ENCODE measurements at regions not wholly inside any gene's neighbourhood (a gene's known extent, or its start where the extent isn't known, plus 50 kb on each side); places are given as distances from the start of the nearest gene placed in this dataset.

DNA sequence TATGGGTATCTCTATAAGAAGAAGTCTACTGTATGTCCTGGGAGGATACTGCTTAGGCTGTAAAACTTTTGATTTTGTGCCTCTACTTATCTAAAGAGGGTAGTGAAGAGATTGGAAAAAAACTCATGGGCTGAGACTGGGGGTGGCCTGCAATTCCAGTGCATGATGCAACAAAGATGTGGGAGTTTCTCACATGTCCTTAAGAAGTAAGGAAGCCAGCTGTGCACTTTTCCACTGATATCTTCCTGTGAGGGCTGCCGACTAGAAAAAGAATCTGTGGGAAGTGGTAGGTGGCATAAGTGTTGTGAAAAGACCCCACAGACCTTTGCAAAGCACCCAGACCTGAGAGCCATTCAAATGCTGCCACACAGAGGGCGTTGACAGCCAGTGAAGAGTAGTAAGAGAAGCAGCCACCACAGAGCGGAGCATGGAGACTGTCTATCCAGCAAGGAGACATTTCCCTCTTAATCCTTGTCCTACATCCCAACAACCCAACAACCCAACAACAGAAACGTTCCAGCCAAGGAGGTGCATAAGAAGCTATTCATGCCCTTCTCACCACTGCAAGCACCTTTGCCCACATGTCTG, 65.1 kb downstream of the PFDN4 start:
- no peak for DNase-seq

GRCh38 chr20:54275359-54276111, 67.6 kb downstream of the PFDN4 start:
- DNase-seq: no peak

DNA sequence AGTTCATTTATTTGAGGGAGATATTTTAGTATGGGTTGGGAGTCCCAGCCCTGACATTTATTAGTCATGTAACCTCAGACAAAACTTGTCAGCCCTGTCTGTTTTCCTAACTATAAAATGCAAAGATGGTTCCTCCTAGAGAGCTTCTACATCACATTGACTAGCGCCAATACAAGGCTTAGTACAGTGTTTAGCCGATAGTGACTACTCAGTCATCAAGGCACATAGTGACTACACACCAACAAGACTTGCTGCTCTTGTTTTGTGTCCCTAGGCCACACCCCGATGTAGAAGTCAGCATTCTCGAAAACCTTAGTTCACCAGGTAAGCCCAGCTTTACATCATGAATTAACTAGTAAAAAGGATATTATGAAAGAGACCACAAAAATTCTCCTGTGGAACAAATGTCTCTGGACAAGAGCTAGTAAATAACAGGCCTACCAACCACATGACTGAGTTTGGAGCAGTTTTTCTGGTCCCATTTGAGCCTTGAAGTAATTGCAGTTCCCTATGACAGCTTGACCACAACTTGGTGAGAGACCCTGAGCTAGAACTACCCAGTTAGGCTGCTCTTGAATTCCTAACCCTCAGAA, 68.8 kb downstream of the PFDN4 start:
- no peak for DNase-seq

DNA sequence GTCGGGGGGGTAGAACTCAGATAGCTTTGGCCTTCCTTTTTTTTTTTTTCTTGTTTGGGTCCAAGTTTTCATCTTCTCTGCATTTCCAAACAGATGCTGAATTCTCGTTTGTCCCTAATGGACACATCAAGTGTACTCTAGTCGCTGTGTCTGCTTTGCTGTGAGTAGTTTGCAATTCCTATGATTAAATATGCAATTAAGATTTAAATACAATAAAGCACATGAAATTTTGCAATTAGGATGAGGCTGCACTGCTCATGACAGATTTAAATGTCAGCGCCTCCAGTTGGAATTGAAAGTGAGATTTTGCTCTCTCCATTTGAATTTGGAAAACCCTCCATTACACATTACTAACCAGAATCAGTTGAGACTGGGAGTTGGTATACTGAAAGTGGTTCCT, 70.4 kb downstream of the PFDN4 start:
- DNase-seq: no peak

DNA sequence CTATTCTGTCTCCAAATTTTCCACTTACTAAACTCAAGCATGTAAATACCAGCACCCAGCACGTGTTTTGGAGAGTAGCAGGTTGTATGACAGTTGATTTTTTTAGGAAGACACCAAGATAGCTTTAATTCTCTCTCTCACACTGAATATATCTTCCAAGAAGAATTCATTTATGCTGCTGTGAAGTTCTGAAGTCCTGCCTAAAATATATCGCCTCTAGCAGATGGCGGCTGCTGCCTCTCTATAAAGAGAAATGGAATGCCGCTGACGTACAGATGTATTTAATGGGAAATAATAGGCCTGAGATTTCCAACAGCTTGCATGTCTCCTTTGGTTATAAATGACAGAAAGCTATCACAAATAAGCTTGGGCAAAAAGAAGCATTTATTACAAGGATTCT, 74.7 kb downstream of the PFDN4 start:
- no peak for DNase-seq

GRCh38 chr20:54283253-54283652, 75.4 kb downstream of the PFDN4 start:
- no peak for DNase-seq

DNA sequence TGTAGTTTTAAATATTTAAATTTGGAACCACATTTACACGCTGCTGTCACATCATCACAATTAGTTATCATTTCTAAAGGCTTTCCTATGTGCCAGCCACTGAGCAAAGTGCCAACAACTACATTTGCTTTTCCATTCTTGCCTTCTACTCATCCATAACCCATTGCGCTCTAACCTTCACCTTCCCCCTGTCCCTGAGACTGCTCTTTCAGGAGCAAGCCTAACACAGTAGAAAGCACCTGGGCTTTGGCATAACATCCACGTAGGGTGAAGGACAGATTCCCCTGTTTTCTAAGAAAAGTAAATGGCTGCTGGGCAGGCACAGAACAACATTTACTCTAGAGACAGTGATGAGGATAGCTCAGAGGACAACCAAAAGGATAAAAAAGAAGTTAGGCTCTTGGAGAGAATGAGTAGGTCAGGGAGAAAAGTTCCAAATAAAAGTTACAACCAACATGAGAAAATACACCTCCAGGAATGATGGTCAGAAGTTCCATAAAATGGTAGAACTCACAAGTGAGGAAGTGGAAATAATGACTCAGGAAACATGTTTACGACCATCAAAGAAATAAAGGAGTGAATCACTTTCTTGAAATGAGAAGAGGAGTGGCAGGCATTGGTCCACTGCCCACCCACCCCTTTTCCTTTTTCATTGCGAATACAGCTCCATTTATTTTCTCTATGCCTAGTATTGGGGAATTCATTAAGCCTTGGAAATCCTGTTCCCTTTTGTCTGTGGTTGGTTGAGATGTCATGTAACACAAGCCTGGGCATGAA, 77.2 kb downstream of the PFDN4 start:
- no peak for DNase-seq

- DNase-seq: no peak
Observed at GRCh38 chr20:54290636-54291035, 82.7 kb downstream of the PFDN4 start.

DNA sequence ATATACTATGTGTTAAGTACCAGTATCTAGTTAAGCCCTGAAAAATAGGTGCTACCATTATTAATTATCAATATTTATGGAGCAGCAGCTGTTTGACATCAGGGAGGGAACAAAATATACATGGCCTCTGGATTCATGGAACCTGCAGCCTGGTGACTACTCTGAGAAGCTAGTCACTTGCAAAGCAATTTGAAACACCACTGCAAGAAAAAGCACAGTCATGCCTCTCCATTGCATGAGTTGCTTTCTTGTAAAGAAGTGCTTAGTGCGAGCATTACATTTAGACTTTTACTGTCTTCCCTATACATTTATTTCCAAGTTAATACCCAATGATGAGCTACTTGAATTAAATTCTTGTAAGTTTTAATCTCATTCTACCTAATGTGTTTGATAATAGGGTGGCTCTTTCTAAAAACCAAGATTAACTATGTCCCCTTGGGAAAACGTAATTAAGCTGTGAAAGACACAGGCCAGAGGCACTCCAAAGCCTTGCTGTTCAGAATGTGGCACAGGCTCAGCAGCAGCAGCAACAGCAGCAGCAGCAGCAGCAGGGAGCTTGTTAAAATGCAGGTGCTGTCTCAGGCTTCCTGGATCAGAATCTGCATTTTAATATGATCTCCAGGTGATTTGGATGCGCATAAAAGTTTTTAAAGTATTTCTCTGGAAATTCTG, 83.6 kb downstream of the PFDN4 start:
- no peak for DNase-seq

DNA sequence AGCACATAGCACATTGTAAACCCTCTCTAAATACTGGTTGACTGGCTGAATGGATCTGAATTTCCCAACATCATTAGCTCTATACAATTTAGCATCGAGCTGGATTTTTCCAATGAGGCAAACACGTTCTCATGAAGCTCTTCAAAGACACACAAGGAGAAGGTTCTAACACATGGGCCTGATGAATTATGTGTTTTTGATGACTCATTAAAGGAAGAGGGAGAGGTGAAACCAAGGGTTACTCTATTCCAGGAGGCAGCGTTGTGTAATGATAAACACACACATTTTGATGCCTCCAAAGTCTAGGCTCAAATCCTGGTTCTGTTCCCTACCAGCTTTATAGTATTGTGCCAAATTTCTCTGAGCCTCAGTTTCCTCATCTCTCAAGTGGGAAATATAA, 84.3 kb downstream of the PFDN4 start:
- DNase-seq: no peak

DNA sequence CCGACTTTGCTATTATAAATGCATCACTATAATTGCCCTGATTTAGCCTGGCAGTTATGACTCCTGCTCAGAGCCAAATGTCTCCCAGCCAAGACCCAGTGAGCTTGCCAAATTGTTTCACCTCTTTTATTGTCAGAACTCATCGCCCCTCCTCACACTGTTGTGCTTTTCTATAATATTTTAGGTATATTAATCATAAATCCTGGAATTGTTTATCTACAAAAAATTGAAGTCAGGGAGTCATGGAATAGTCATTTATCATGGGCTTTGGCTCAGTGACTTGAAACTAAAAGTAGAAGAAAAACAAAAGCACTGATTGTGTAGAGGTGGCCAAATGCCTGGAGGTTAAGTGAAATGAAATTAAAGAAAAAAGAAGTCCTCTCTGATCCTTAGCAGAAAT, 85.6 kb downstream of the PFDN4 start:
- DNase-seq: peak; percentile 7 to 9

DNA sequence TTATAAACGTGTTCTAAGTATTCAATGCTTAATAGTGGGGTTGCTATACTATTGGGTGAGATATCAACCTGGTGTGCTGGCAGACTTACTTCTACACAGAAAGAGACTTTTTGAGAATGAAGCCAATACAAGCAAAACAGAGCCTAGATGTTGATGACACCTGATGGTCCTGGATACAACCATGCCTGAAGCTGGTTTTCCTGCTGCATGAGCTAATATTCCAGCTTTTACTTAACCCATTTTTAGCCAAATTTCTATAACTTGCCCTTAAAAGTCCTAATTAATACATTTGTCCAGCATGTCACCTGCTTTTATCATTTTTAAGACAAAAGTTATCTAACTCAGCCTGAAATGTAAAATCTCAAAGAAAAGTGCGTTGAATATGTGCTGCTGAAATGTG, 86.2 kb downstream of the PFDN4 start:
- no peak for DNase-seq

DNA sequence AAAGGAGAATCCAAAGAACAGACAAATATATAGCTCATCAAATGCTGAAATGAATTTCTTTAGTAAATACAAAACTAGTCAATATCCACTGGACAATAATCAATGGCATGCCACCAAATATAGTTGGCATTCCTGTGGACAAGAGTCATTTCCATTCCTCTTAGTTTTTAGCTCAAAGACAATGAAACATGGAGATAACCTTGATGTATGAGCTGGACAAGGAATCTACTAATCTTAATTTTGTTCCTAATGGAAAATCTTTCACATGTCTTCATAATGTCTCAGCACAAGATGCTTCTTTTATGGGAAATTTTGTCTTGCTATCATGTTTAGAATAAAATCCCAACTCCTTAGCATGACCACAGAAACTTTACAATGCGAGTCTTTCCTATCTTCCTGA, 87.8 kb downstream of the PFDN4 start:
- no peak for DNase-seq

DNA sequence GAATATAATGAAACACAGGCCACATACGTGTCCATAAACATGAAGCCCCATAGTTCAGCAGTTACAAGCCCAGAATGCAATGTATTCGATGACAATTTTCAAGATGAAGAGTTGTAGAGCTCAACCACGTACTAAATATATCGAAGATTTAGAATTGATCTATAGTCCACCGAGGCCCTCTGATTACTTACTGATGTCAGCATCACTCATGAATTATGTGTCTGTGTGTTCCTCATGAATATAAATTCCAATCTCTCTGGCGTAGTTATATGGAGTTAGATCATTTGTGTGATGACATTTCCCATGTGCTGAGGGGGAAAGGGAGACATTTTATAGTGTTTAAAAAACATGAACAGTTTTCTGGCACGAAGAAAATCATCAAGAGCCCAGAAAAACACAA, 97.5 kb downstream of the PFDN4 start:
- peak; percentile 23 to 28 for DNase-seq

GRCh38 chr20:54306985-54307710, 99.3 kb downstream of the PFDN4 start:
- DNase-seq: no peak

DNA sequence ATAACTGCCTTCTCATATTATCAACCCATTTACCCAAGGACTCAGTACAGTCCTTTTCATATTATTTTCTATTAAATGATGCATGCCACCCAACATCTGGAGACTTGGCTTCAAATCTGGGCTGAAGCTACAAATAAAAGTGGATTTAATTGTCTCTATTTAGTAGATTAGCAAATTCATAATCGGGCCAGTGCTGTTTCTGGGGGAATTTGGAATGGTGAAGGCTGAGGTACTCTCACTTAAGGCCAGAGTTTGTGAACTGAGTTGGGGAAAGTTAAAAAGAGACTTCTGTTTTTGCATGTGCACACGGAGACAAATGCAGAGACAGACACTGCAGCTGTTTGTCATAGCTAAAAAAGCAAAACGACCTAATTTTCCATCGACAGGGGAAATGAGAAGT, 100.9 kb downstream of the PFDN4 start:
- no peak for DNase-seq

DNA sequence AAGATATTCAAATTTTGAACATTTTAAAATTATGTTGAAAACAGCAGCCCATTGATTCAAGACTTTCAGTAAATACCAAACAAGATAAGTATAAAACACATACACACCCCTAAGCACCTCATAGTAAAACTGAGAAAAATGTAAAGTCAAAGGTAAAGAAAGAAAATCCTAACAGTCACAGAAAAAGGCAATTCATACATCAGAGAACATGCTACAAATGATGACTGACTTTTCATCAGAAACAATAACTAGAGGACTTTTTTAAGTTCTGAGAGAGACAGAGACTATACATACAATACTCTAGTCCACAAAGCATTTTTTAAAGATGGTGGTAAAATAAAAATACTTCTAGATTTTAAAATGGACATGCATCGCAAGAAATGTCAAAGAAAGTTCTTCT, 111.0 kb downstream of the PFDN4 start:
- no peak for DNase-seq

GRCh38 chr20:54320148-54320607, 112.3 kb downstream of the PFDN4 start:
- no peak for DNase-seq

- no peak for DNase-seq
Observed at GRCh38 chr20:54321352-54322087, 113.6 kb downstream of the PFDN4 start.

DNA sequence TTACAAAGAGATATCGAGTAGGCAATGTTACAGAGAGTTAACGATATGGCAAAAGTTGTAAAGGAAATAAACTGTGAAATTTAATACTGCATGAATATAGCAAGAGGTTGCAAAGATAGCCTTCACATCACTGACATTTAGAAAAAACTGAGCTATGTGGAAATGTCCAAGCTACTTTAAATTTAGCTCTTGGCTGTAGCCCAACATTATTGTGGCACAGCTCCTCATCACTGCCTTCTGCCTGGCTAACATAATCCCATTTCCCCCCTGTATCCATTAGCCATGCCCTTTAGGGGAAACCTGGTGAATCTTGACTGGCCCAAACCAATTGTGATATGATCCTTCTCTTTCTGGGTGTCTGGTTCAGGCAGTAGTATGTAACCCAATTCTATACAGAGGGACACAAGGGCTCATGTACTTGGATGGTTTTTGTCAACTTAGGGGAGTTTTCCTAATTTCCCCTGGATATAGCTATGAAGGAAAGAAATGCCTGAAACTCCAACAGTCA, 115.4 kb downstream of the PFDN4 start:
- no peak for DNase-seq

Measured in right lung (tissue), 2 donors.